HG03520 (cell line): ENCODE measurements at regions not wholly inside any gene's neighbourhood (a gene's known extent, or its start where the extent isn't known, plus 50 kb on each side); places are given as distances from the start of the nearest gene placed in this dataset.
A peak's percentile ranks its signal among the peaks of the same experiment; 100 is the strongest.
"Not testable (repeated sequence)": the region's sequence is repeated elsewhere in the genome, so short reads cannot be mapped to it uniquely, and the experiment has no call there.

Source experiments
- ATAC-seq: cut with Tn5 transposase; IDR thresholded peaks from one replicate; pipeline ENCODE4 v1.9.1; 2021; ENCODE audit warnings: mild to moderate bottlenecking, moderate library complexity; ENCODE audit not compliant: unreplicated experiment

DNA sequence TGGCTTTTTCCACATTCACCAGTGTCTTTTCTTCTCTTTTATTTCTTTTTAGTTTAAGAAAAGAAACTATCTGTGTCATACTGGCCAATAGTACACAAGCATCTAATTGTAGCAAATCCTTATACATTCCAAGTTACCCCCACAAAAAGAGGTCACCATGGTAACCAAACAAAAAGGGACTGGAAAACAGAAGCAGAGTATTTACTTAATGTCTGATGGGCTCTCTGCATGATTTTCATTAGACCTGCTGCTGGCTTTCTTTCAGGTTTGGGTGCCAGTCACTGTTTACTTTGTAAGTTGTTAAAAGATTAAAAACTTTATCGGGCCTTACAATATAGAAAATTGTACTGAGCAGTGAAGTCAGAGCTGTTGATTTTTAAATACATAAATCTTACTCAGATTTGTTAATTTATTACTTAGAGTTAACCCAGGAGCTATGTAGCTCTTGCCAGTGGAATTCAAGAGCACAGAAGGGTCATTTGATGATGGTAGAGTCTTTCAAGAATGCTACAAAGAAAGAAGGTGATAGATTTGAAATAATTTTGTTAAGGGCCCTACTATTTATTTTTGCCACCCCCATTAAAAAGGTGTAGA lies 123.9 kb downstream of the BRMS1L start:
- no peak for ATAC-seq

DNA sequence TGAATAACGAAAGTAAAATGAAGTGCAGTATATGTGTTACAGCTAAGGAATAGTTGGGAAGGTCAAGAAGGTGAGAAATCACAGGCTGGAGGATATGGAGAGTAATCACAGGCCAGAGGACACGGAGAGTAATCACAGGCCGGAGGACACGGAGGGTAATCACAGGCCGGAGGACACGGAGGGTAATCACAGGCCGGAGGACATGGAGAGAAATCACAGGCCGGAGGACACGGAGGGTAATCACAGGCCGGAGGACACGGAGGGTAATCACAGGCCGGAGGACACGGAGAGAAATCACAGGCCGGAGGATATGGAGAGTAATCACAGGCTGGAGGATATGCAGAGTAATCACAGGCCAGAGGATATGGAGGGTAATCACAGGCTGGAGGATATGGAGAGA lies 121.8 kb downstream of the BRMS1L start:
- ATAC-seq, result not testable (repeated sequence)

DNA sequence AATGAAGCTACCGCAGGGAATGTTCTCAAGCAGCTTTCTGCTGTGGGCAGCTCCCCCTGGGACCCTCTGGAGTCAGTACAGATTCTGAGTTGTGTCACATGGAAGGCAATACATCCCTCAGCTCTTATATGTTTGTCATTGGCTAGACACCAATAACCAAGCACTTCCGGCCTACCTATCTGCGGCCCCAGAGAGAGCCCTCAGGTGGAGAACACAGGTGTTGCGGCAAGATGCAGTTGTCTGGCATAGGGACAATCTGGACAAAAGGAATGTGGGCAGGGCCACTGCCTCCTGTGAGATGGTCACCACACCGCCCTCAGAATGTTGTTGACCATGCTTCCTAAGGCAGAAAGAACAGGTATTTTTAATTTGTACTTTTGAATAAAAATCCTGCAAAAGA lies 118.7 kb downstream of the BRMS1L start:
- no peak for ATAC-seq

DNA sequence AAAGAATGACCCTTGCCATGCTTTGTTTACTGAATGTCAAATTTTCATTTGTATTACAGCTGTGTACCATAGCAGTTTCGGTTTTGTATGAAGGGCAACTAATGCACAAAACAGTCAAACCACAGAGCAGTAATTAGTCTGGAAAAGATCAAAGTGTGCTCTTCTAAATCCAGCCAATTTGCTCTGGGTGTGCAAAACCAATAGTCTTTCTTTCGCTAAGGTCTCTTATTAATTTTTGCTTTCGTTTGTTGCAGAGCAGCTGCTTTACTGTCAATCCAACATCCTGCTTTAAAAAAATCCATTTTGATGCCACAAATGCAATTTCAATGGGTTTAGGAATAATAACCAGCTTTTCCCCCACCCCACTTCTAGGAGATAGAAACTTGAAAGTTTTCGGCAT lies 114.2 kb downstream of the BRMS1L start:
- no peak for ATAC-seq

DNA sequence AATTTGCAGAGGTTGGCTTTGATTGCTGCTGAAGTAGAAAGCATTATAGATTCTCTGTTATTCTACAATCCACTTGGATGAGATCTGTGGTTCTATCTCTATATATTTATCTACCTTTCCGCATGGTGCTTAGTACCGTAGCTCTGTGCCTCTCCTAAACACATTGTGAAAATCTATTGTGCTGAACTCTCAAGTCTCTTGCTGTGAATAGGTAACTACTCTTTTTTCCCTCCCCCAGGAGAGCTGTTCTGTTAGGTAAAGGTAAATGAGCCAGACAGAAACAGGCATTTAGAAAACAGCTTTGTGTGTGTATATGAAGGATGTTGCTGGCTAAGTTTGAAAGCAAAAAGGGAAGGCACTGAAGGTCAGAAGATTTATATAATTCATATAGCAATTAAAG lies 112.6 kb downstream of the BRMS1L start:
- no peak for ATAC-seq

DNA sequence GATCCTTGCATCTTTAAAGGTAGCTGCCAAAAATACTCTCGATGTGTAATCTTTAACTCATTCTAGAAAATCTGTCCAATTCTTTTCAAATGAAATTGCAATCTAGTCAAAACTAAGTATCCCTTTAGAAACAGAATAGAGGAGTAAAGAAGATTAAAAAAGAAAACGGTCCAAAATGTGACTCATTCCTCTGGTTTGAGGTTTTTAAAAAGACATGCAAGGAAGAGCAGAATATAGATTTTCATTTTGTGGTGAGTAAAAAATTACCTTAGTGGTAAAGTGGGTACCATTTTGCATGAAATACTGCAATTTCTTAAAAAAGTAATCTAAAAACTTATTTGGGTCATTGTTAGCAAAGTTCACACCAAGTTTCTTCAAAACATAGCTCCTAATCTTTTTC lies 108.4 kb downstream of the BRMS1L start:
- peak; percentile 49 for ATAC-seq

DNA sequence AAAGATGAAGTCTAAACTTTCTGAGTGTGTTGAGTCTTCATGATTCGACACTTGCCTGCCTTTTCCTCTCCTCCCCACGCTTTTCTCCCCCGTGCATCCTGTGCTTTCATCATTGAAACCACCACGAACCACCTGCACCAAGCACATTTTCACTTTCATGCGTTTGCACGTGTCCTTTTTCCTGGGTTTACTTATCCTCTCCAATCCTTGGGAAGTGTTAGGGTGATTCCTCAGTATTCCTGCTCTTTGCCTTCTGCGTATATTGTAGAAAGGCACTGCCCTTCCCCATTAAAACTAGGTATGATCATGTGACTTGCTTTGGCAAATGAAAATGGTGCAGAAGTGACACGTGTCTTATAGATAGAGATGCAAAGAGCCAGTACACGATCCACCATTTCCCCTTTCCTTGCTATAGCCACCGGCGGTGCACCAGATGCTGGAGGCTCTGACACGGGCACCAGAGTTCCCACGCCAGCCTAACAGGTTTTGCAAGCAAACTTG lies 106.6 kb downstream of the BRMS1L start:
- ATAC-seq, result peak; percentile 52

DNA sequence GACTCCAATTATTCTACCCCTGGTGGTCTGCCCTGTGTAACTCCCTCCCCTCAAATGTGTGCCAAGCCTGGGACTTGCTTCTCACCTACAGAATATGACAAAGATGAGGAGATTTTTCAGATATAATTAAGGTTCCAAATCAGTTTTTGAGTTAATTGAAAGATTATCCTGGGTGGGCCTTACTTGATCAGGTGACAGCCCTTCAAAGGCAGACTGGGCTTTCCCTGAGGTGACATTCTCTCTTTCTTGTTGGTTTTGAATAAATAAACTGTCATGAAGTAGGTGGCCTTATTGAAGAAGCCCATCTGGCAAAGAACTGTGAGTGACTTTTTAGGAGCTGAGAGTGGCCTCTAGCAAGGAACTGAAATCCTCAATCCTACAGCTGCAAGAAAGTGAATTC lies 106.0 kb downstream of the BRMS1L start:
- peak; percentile 1 for ATAC-seq

DNA sequence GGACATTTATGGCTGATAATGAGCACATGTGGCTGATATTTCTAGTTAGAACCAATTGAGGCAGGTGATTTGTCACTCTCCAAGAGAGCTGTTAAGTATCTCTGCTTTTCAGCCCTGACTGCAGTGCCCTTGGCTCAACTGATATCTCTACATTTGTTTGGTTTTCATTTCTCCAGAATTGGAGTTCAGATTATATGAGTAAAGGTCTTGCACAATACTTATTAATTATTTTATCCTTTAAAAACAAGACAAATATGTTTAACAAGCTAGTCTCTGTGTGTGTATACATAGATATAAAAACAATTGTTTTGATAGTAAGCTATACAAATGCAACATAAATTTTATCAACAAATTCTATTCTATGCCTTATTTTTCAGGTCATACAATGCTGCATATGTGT lies 105.2 kb downstream of the BRMS1L start:
- no peak for ATAC-seq

DNA sequence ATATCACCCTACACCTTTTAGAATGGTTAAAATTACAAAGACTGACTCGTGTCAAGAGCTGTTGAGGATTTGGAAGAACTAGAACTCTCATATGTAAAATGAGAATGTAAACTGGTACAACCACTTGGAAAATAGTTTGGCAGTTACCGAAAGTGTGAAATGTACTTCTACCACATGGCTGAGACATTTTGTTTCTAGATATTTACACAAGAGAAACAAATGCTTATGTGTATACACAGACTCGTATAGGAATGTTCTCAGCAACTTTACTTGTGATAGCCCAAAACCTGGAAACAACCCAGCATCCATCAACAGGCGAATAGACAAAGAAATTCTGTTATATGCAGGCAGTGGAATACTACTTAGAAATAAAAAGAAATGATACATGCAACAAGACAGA lies 103.0 kb downstream of the BRMS1L start:
- ATAC-seq, result no peak

DNA sequence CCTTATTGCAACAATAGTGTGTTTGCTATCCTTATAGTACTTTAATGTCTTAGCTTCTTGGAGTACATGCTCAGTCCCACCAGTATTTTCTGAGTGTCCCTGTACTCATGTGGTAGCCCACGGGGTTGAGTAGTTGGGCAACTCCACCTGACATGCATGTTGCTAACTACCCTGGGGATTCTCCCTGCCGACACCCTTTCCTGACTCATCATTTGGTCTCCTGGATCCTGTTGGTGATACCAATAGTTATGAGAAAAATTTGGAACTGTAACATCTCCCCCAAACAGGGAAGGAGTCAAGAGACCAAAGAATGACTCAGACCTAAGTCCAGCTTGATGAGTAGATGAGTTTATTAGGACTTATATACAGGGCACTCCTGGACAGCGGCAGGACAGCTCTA lies 101.6 kb downstream of the BRMS1L start:
- no peak for ATAC-seq

DNA sequence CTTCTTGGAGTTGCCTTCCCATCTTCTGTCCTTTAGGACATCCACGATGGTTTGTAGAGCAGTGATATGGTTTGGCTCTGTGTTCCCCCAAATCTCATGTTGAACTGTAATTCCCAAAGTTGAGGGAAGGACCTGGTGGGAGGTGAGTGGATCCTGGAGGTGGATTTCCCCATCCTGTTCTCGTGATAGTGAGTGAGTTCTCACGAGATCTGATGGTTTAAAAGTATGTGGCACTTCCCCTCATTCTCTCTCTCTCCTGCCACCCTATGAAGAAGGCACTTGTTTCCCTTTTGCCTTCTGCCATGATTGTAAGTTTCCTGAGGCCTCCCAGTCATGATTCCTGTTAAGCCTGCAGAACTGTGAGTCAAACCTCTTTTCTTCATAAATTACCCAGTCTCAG lies 99.2 kb downstream of the BRMS1L start:
- ATAC-seq, result no peak

DNA sequence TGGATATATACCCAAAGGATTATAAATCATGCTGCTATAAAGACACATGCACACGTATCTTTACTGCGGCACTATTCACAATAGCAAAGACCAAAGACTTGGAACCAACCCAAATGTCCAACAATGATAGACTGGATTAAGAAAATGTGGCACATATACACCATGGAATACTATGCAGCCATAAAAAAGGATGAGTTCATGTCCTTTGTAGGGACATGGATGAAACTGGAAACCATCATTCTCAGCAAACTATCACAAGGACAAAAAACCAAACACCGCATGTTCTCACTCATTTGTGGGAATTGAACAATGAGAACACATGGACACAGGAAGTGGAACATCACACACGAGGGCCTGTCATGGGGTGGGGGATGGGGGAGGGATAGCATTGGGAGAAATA lies 96.5 kb downstream of the BRMS1L start:
- not testable (repeated sequence) for ATAC-seq

DNA sequence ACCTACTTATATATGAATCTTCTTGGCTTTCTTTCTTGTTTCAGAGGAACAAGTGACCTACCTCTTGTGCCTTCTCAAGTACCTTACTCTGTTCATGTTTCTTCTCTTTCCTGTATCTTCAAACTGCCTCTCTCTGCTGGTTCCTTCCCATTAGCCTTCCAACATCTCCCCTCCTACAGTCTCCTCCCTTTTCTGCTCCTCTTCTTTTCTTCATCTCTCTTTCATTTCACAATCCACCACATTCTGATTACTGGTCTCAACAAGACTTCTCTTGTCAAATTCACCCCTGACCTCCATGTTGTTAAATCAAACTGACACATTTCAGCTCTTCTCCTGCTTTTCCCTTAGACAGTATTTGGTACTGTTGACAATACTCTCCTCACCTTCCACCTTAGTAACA lies 95.6 kb downstream of the BRMS1L start:
- ATAC-seq, result no peak
